DND-41 (cell line): ENCODE measurements at regions not wholly inside any gene's neighbourhood (a gene's known extent, or its start where the extent isn't known, plus 50 kb on each side); places are given as distances from the start of the nearest gene placed in this dataset.

ENCODE experiments used
- ATAC-seq: fragments of 200-7000 bp; cut with Tn5 transposase; 3 replicates; pipeline ENCODE4 v1.9.1; 2021; ENCODE audit warnings: low read depth; ENCODE audit not compliant: insufficient read depth
- DNase-seq: peaks from one replicate; pipeline ENCODE4 v3.0.0-alpha.2; 2020
- H2AFZ ChIP-seq: 2 replicates; pipeline ENCODE4 v1.6.0; 2012; ENCODE audit warnings: low read depth, low read length
- H3K27ac ChIP-seq: 2 replicates; pipeline ENCODE4 v1.5.1; 2012; ENCODE audit warnings: low read length, inconsistent platforms
- H3K27me3 ChIP-seq: fragments of 200-600 bp; sonication (generic); 2 replicates; pipeline ENCODE4 v1.6.0; 2012; ENCODE audit warnings: low read length, mild to moderate bottlenecking, inconsistent platforms; ENCODE audit not compliant: insufficient read depth, poor library complexity
- H3K36me3 ChIP-seq: 2 replicates; pipeline ENCODE4 v1.5.1; 2012; ENCODE audit warnings: low read length, inconsistent platforms; ENCODE audit not compliant: insufficient read depth
- H3K4me1 ChIP-seq: 2 replicates; pipeline ENCODE4 v1.5.1; 2012; ENCODE audit warnings: mild to moderate bottlenecking, low read length; ENCODE audit not compliant: insufficient read depth
- H3K4me2 ChIP-seq: 2 replicates; pipeline ENCODE4 v1.6.0; 2012; ENCODE audit warnings: mild to moderate bottlenecking, moderate library complexity, low read length, inconsistent platforms; ENCODE audit not compliant: insufficient read depth
- H3K4me3 ChIP-seq, 2 experiments: fragments of 200-600 bp in 1 of 2; shearing (Covaris generic) in 1 of 2; 2 replicates each; pipeline ENCODE4 v1.5.1; 2012 to 2016; ENCODE audit warnings: inconsistent platforms in 2 of 2, low read length in 2 of 2, mild to moderate bottlenecking in 2 of 2, low read depth in 1 of 2, moderate library complexity in 1 of 2
- H3K79me2 ChIP-seq: 2 replicates; pipeline ENCODE4 v1.6.0; 2012; ENCODE audit warnings: low read length, inconsistent platforms; ENCODE audit not compliant: insufficient read depth
- H3K9ac ChIP-seq: 2 replicates; pipeline ENCODE4 v1.6.0; 2012; ENCODE audit warnings: low read depth, mild to moderate bottlenecking, inconsistent platforms, low read length, moderate library complexity
- H3K9me3 ChIP-seq: 2 replicates; pipeline ENCODE4 v1.5.1; 2012; ENCODE audit warnings: low read length, moderate library complexity, mild to moderate bottlenecking, inconsistent platforms; ENCODE audit not compliant: insufficient read depth, severe bottlenecking
- H4K20me1 ChIP-seq: 2 replicates; pipeline ENCODE4 v1.6.0; 2012; ENCODE audit warnings: low read length; ENCODE audit not compliant: insufficient read depth
- EZH2 ChIP-seq: IDR thresholded peaks from 3 replicates; pipeline ENCODE4 v1.6.1; 2012; ENCODE audit warnings: borderline replicate concordance, low read depth, mild to moderate bottlenecking, moderate library complexity, low read length, inconsistent platforms; ENCODE audit not compliant: severe bottlenecking
- TF ChIP-seq, protein P1 (sequence below): IDR thresholded peaks from 2 replicates; pipeline ENCODE4 v1.5.1; 2012; ENCODE audit warnings: borderline replicate concordance, low read length, moderate library complexity, mild to moderate bottlenecking; ENCODE audit not compliant: poor library complexity, severe bottlenecking; ENCODE audit errors: extremely low read depth

DNA sequence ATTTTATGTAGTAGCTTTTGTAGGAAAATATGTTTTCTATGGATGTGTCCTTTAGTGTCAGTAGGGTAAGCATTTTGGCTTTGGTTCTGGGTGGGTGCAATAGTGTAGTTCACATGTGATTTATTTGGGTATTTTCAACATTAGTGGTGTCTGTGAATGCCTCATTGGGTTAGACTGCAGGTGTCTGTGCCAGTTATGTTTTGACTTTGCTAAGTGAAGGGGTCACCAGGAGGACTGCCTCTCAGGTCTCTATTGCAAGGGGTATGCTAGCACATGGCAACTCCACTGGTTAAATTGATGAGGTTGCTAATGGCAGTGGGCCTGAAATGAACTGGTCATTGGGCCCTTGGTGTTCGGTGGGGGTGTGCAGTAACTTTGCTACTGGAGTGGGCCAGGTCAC is 467.1 kb downstream of the NAF1 start:
- Histone ChIP-seq H3K79me2 (no peaks in the 10 kb centered on the region), H4K20me1 (no peaks in the 10 kb centered on the region), H3K27ac (no peak overlapping the region), H3K27me3 (no peaks in the 10 kb centered on the region), H3K4me2 (no peak overlapping the region), H3K9me3 (no peaks in the 10 kb centered on the region), H2AFZ (no peak overlapping the region), H3K4me3 (no peak overlapping the region), H3K9ac (no peak overlapping the region), H3K36me3 (no peaks in the 10 kb centered on the region), H3K4me1 (no peaks in the 10 kb centered on the region)
- DNase-seq (no peak), ATAC-seq (no peak)
- TF ChIP-seq, protein P1, sequence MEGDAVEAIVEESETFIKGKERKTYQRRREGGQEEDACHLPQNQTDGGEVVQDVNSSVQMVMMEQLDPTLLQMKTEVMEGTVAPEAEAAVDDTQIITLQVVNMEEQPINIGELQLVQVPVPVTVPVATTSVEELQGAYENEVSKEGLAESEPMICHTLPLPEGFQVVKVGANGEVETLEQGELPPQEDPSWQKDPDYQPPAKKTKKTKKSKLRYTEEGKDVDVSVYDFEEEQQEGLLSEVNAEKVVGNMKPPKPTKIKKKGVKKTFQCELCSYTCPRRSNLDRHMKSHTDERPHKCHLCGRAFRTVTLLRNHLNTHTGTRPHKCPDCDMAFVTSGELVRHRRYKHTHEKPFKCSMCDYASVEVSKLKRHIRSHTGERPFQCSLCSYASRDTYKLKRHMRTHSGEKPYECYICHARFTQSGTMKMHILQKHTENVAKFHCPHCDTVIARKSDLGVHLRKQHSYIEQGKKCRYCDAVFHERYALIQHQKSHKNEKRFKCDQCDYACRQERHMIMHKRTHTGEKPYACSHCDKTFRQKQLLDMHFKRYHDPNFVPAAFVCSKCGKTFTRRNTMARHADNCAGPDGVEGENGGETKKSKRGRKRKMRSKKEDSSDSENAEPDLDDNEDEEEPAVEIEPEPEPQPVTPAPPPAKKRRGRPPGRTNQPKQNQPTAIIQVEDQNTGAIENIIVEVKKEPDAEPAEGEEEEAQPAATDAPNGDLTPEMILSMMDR: no peak
- TF ChIP-seq EZH2: no peak

DNA sequence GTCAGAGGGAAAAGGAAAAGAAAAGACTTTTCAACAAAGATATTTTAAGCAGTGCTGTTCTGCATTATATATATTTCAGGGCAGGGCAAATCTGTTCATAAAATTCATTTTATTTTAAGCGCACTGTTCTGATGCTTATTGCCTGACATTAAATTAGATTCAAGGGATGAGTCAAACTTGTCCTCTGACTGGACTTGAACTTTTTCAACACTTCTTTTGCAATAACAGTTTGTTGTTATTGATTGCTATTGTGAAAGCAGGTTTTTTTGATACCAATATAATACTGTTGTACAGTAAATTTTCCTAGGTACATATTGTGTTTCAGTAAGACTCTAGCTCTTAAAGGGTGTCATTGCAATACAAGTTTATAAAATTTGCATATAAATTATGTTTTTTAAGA is 481.3 kb downstream of the NAF1 start:
- H3K27me3 ChIP-seq: no peaks in the 10 kb centered on the region
- H3K36me3 ChIP-seq: no peaks in the 10 kb centered on the region

DNA sequence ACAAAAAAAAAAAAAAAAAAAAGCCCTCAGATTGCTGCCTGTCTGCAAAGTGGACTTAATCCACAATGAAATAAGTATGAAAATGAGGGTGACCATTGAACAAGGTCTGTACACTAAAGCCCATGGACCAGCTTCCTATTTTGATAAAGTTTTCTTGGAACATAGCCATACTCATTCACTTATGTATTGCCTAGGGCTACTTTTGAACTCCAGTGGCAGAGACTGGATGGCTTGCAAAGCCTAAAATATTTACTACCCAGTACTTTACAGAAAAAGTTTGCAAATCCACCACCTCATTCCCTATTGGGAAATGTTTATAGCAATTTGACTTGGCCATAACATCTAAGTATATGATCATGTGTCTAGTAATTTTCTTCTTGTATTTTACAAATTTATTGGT is 481.7 kb downstream of the NAF1 start:
- no peak for ATAC-seq
- Histone ChIP-seq H3K9ac (no peak overlapping the region), H3K4me1 (no peaks in the 10 kb centered on the region), H3K79me2 (no peaks in the 10 kb centered on the region), H4K20me1 (no peaks in the 10 kb centered on the region), H2AFZ (no peak overlapping the region), H3K36me3 (no peaks in the 10 kb centered on the region), H3K4me2 (no peak overlapping the region), H3K9me3 (no peaks in the 10 kb centered on the region), H3K27me3 (no peaks in the 10 kb centered on the region), H3K4me3 (no peak overlapping the region), H3K27ac (no peak overlapping the region)
- no peak for DNase-seq
- TF ChIP-seq EZH2: no peak
- TF ChIP-seq, protein P1: no peak

More for the DNA sequence above, 481.3 kb downstream of the NAF1 start:
- no peak overlapping the region for H2AFZ ChIP-seq
- no peak overlapping the region for H3K27ac ChIP-seq
- TF ChIP-seq, protein P1: no peak
- TF ChIP-seq EZH2: no peak
- no peak overlapping the region for H3K4me3 ChIP-seq
- H4K20me1 ChIP-seq: no peaks in the 10 kb centered on the region
- no peak for DNase-seq
- no peaks in the 10 kb centered on the region for H3K79me2 ChIP-seq
- no peak for ATAC-seq
- no peak overlapping the region for H3K4me2 ChIP-seq
- H3K9me3 ChIP-seq: no peaks in the 10 kb centered on the region
- no peaks in the 10 kb centered on the region for H3K4me1 ChIP-seq
- no peak overlapping the region for H3K9ac ChIP-seq

DNA sequence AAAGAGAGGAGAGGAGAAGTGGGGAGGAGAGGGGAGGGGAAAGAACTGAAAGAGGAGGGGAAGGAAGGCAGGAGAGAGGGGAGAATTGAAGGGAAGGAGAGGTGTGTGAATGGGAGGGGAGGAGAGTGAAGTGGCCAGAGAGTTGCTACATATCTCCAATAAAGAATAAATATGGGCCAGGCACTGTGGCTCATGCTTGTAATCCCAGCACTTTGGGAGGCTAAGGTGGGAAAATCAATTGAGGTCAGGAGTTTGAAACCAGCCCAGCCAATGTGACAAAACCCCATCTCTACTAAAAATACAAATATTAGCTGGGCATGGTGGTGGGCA is 482.4 kb downstream of the NAF1 start:
- ATAC-seq: no peak
- H3K4me3 ChIP-seq: no peak overlapping the region
- no peaks in the 10 kb centered on the region for H3K79me2 ChIP-seq
- no peak overlapping the region for H3K27ac ChIP-seq
- H4K20me1 ChIP-seq: no peaks in the 10 kb centered on the region
- no peaks in the 10 kb centered on the region for H3K9me3 ChIP-seq
- no peaks in the 10 kb centered on the region for H3K27me3 ChIP-seq
- TF ChIP-seq, protein P1: no peak
- no peak for TF ChIP-seq EZH2
- no peaks in the 10 kb centered on the region for H3K4me1 ChIP-seq
- H3K9ac ChIP-seq: no peak overlapping the region
- no peak overlapping the region for H3K4me2 ChIP-seq
- no peak overlapping the region for H2AFZ ChIP-seq
- H3K36me3 ChIP-seq: no peaks in the 10 kb centered on the region
- DNase-seq: no peak
